Fibroblast of lung (primary cell): ENCODE measurements at regions not wholly inside any gene's neighbourhood (a gene's known extent, or its start where the extent isn't known, plus 50 kb on each side); places are given as distances from the start of the nearest gene placed in this dataset.
A peak's percentile ranks its signal among the peaks of the same experiment; 100 is the strongest.

ENCODE experiments used
- DNase-seq, 2 donors: peaks; one replicate each; pipeline versions ENCODE4 v3.0.0 to v3.0.0-alpha.2; 2010; ENCODE audit warnings: low read depth in 2 of 2
- H2AFZ ChIP-seq: 2 replicates; pipeline ENCODE4 v1.5.1; 2012; ENCODE audit warnings: low read length, control low read depth, inconsistent platforms
- H3K27ac ChIP-seq: 2 replicates; pipeline ENCODE4 v1.5.1; 2011; ENCODE audit warnings: low read length, control low read depth; ENCODE audit not compliant: insufficient read depth
- H3K27me3 ChIP-seq: 2 replicates; pipeline ENCODE4 v1.5.1; 2011; ENCODE audit warnings: mild to moderate bottlenecking, low read length; ENCODE audit not compliant: control insufficient read depth, insufficient read depth
- H3K36me3 ChIP-seq: 2 replicates; pipeline ENCODE4 v1.5.1; 2011; ENCODE audit warnings: low read length; ENCODE audit not compliant: control insufficient read depth, insufficient read depth
- H3K4me1 ChIP-seq: 2 replicates; pipeline ENCODE4 v1.5.1; 2011; ENCODE audit warnings: low read length; ENCODE audit not compliant: control insufficient read depth, insufficient read depth; ENCODE audit errors: extremely low read depth
- H3K4me2 ChIP-seq: 2 replicates; pipeline ENCODE4 v1.5.1; 2011; ENCODE audit warnings: low read length, control low read depth; ENCODE audit not compliant: insufficient read depth; ENCODE audit errors: extremely low read depth
- H3K4me3 ChIP-seq, 4 experiments: fragments of 200-600 bp in 1 of 4; sonication (generic) in 1 of 4; replicated peaks in 1 of 4; 2 replicates each; pipeline ENCODE4 v1.5.1; 2011 to 2016; ENCODE audit warnings: low read length in 4 of 4, low read depth in 3 of 4, mild to moderate bottlenecking in 3 of 4, control low read depth in 2 of 4, inconsistent platforms in 1 of 4, mixed read lengths in 1 of 4; ENCODE audit not compliant: insufficient read depth in 1 of 4; ENCODE audit errors: control extremely low read depth in 1 of 4
- H3K79me2 ChIP-seq: 2 replicates; pipeline ENCODE4 v1.5.1; 2012; ENCODE audit warnings: mild to moderate bottlenecking, low read length, inconsistent platforms; ENCODE audit not compliant: control insufficient read depth, insufficient read depth
- H3K9ac ChIP-seq: 2 replicates; pipeline ENCODE4 v1.5.1; 2011; ENCODE audit warnings: mild to moderate bottlenecking, low read length, control low read depth; ENCODE audit not compliant: insufficient read depth
- H3K9me3 ChIP-seq: 2 replicates; pipeline ENCODE4 v1.5.1; 2012; ENCODE audit warnings: low read depth, low read length; ENCODE audit not compliant: control insufficient read depth, insufficient read depth
- H4K20me1 ChIP-seq: 2 replicates; pipeline ENCODE4 v1.5.1; 2011; ENCODE audit warnings: low read length; ENCODE audit not compliant: control insufficient read depth, insufficient read depth; ENCODE audit errors: extremely low read depth
- CTCF ChIP-seq, 2 donors: IDR thresholded peaks in 1 of 2; conservative IDR thresholded peaks in 1 of 2; 1 replicate in 1 of 2; 2 replicates in 1 of 2; pipeline ENCODE4 v1.5.1; 2011 to 2012; ENCODE audit warnings: low read length in 2 of 2, control low read depth in 1 of 2, inconsistent platforms in 1 of 2, low read depth in 1 of 2, mild to moderate bottlenecking in 1 of 2
- EZH2 ChIP-seq: IDR thresholded peaks from 2 replicates; pipeline ENCODE4 v1.5.1; 2012; ENCODE audit warnings: low read length, control low read depth, mild to moderate bottlenecking; ENCODE audit errors: missing control alignments

- DNase-seq: peak; percentile 59 to 79
- Histone ChIP-seq H3K9ac (no peak overlapping the region), H4K20me1 (no peaks in the 10 kb centered on the region), H3K79me2 (no peaks in the 10 kb centered on the region), H3K4me1 (peaks cover 4% of the 10 kb centered on the region), H3K4me2 (no peak overlapping the region), H3K27ac (peak overlapping the region; percentile 48), H3K27me3 (no peaks in the 10 kb centered on the region), H2AFZ (peak overlapping the region; percentile 45), H3K9me3 (no peaks in the 10 kb centered on the region), H3K4me3 (no peak overlapping the region), H3K36me3 (no peaks in the 10 kb centered on the region)
- no peak for TF ChIP-seq EZH2
- peak in 1 of 2 donors; percentile 24 for TF ChIP-seq CTCF (conservative IDR thresholded peaks at IDR 0.05 in 1 of 2, IDR thresholded peaks at IDR 0.05 in 1 of 2; ENCODE audit: low read depth in 1 of 2, low read length in 2 of 2)
Observed at GRCh38 chr2:144152817-144153271, 367.1 kb downstream of the ZEB2 start.

- Histone ChIP-seq H3K9ac (no peak overlapping the region), H3K4me3 (no peak overlapping the region), H3K27ac (no peak overlapping the region), H2AFZ (no peak overlapping the region), H4K20me1 (no peaks in the 10 kb centered on the region), H3K27me3 (no peaks in the 10 kb centered on the region), H3K9me3 (no peaks in the 10 kb centered on the region), H3K36me3 (no peaks in the 10 kb centered on the region), H3K4me1 (peaks cover 4% of the 10 kb centered on the region), H3K4me2 (no peak overlapping the region), H3K79me2 (no peaks in the 10 kb centered on the region)
- TF ChIP-seq EZH2 (no peak), CTCF (conservative IDR thresholded peaks at IDR 0.05 in 1 of 2, IDR thresholded peaks at IDR 0.05 in 1 of 2; ENCODE audit: low read depth in 1 of 2, low read length in 2 of 2) (no peak)
- no peak for DNase-seq
Observed at GRCh38 chr2:144151851-144152250, 368.1 kb downstream of the ZEB2 start.

GRCh38 chr2:144151405-144151804 lies 368.5 kb downstream of the ZEB2 start:
- Histone ChIP-seq H3K79me2 (no peaks in the 10 kb centered on the region), H3K4me3 (no peak overlapping the region), H3K27me3 (no peaks in the 10 kb centered on the region), H3K4me1 (peaks cover 4% of the 10 kb centered on the region), H2AFZ (no peak overlapping the region), H3K27ac (no peak overlapping the region), H3K4me2 (no peak overlapping the region), H4K20me1 (no peaks in the 10 kb centered on the region), H3K36me3 (no peaks in the 10 kb centered on the region), H3K9ac (no peak overlapping the region), H3K9me3 (no peaks in the 10 kb centered on the region)
- no peak for DNase-seq
- TF ChIP-seq CTCF (conservative IDR thresholded peaks at IDR 0.05 in 1 of 2, IDR thresholded peaks at IDR 0.05 in 1 of 2; ENCODE audit: low read depth in 1 of 2, low read length in 2 of 2) (no peak), EZH2 (no peak)
